ENCODE measurements at regions not wholly inside any gene's neighbourhood (a gene's known extent, or its start where the extent isn't known, plus 50 kb on each side); places are given as distances from the start of the nearest gene placed in this dataset.
"Not testable (repeated sequence)": the region's sequence is repeated elsewhere in the genome, so short reads cannot be mapped to it uniquely, and the experiment has no call there.

- no peak for FAIRE-seq
These were observed 375.6 kb upstream of the C11orf87 start for GRCh38 chr11:109046284-109046992.

GRCh38 chr11:109048098-109048497, 373.9 kb upstream of the C11orf87 start:
- FAIRE-seq: no peak

- FAIRE-seq: no peak
These were observed 370.8 kb upstream of the C11orf87 start for GRCh38 chr11:109051200-109051599.

- no peak for FAIRE-seq
These were observed 362.6 kb upstream of the C11orf87 start for GRCh38 chr11:109059402-109059801.

GRCh38 chr11:109061394-109061793, 360.6 kb upstream of the C11orf87 start:
- FAIRE-seq: no peak

- no peak for FAIRE-seq
These were observed 359.5 kb upstream of the C11orf87 start for GRCh38 chr11:109062445-109062844.

- FAIRE-seq: no peak
These were observed 359.1 kb upstream of the C11orf87 start for GRCh38 chr11:109062871-109063270.

- FAIRE-seq: not testable (repeated sequence)
These were observed 357.2 kb upstream of the C11orf87 start for GRCh38 chr11:109064618-109065311.

GRCh38 chr11:109071262-109071661, 350.7 kb upstream of the C11orf87 start:
- no peak for FAIRE-seq

- no peak for FAIRE-seq
These were observed 350.1 kb upstream of the C11orf87 start for GRCh38 chr11:109071712-109072524.

- FAIRE-seq: no peak
These were observed 348.8 kb upstream of the C11orf87 start for GRCh38 chr11:109073032-109073822.

GRCh38 chr11:109075976-109076375, 346.0 kb upstream of the C11orf87 start:
- no peak for FAIRE-seq

- no peak for FAIRE-seq
These were observed 345.1 kb upstream of the C11orf87 start for GRCh38 chr11:109076870-109077269.

- no peak for FAIRE-seq
These were observed 344.6 kb upstream of the C11orf87 start for GRCh38 chr11:109077291-109077920.

GRCh38 chr11:109085708-109086373, 336.1 kb upstream of the C11orf87 start:
- FAIRE-seq: no peak

GRCh38 chr11:109086931-109087330, 335.1 kb upstream of the C11orf87 start:
- FAIRE-seq: no peak

- no peak for FAIRE-seq
These were observed 333.9 kb upstream of the C11orf87 start for GRCh38 chr11:109088086-109088485.

GRCh38 chr11:109089144-109089543, 332.8 kb upstream of the C11orf87 start:
- no peak for FAIRE-seq

GRCh38 chr11:109093354-109093753, 328.6 kb upstream of the C11orf87 start:
- FAIRE-seq: no peak

- FAIRE-seq: peak; percentile 52
These were observed 325.7 kb upstream of the C11orf87 start for GRCh38 chr11:109096266-109096665.

- FAIRE-seq: no peak
These were observed 315.7 kb upstream of the C11orf87 start for GRCh38 chr11:109106151-109106906.

All from A204.1 (cell line).